ENCODE measurements at regions not wholly inside any gene's neighbourhood (a gene's known extent, or its start where the extent isn't known, plus 50 kb on each side); places are given as distances from the start of the nearest gene placed in this dataset.

GRCh38 chr11:15773476-15774387 is 582.6 kb downstream of the SOX6 start:
- TF ChIP-seq CTCF (IDR thresholded peaks at IDR 0.05) (no peak), POLR2A (IDR thresholded peaks at IDR 0.05) (no peak), EP300 (IDR thresholded peaks at IDR 0.05; ENCODE audit: low read depth) (no peak)
